ENCODE measurements at regions not wholly inside any gene's neighbourhood (a gene's known extent, or its start where the extent isn't known, plus 50 kb on each side); places are given as distances from the start of the nearest gene placed in this dataset.
"Not testable (repeated sequence)": the region's sequence is repeated elsewhere in the genome, so short reads cannot be mapped to it uniquely, and the experiment has no call there.

DNA sequence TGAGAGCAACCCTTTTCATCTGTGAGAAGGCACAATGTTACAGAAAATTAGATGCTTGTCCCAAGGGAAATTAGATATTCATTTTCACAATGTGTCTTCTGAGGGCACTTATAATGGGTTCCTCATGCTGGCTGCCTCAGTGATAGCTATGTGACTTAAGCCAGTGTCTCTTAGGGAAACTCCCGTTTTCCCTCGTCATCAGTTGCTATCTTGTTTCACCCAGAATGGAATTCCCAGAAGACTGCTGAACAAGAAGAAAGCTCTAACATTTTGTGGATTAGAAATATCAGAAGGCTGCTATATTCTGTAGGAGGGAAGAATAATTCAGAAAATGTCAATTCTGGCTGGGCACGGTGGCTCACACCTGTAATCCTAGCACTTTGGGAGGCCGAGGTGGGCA, 67.9 kb upstream of the WDR72 start:
- Histone ChIP-seq H3K9me3 (peaks cover 0 to 5% of the 10 kb centered on the region in 2 donors), H3K4me1 (peaks cover 0 to 2% of the 10 kb centered on the region in 2 donors), H3K27ac (no peak overlapping the region), H3K36me3 (no peaks in the 10 kb centered on the region), H3K4me3 (no peak overlapping the region), H3K27me3 (no peaks in the 10 kb centered on the region)
- TF ChIP-seq, protein P1, sequence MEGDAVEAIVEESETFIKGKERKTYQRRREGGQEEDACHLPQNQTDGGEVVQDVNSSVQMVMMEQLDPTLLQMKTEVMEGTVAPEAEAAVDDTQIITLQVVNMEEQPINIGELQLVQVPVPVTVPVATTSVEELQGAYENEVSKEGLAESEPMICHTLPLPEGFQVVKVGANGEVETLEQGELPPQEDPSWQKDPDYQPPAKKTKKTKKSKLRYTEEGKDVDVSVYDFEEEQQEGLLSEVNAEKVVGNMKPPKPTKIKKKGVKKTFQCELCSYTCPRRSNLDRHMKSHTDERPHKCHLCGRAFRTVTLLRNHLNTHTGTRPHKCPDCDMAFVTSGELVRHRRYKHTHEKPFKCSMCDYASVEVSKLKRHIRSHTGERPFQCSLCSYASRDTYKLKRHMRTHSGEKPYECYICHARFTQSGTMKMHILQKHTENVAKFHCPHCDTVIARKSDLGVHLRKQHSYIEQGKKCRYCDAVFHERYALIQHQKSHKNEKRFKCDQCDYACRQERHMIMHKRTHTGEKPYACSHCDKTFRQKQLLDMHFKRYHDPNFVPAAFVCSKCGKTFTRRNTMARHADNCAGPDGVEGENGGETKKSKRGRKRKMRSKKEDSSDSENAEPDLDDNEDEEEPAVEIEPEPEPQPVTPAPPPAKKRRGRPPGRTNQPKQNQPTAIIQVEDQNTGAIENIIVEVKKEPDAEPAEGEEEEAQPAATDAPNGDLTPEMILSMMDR (IDR thresholded peaks at IDR 0.05): no peak
- DNase-seq (ENCODE audit: low spot score): no peak

DNA sequence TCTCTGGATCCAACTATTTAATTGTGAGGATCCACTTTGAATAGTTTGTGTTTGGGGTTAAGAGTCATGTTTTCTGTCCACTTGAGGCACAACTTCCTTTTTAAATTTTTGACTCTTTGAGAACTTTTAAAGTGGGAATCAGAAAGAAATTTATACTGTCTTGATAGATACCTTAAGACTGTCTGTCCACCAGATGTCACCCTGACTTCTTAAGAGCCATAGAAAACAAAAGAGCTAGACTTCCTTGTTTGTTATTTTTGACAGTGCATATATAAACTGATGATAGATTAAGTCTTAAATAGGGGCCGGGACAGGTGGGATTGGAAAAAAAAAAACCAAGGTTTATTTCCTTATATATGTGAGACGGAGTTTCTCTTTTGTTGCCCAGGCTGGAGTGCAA, 52.1 kb upstream of the WDR72 start:
- no peak for DNase-seq (ENCODE audit: low spot score)
- TF ChIP-seq, protein P1 (IDR thresholded peaks at IDR 0.05): peak in 1 of 2 donors; percentile 28
- no peak overlapping the region for H3K27ac ChIP-seq
- no peak overlapping the region for H3K4me3 ChIP-seq
- no peaks in the 10 kb centered on the region for H3K27me3 ChIP-seq
- H3K9me3 ChIP-seq: no peaks in the 10 kb centered on the region
- H3K4me1 ChIP-seq: no peaks in the 10 kb centered on the region
- H3K36me3 ChIP-seq: no peaks in the 10 kb centered on the region

DNA sequence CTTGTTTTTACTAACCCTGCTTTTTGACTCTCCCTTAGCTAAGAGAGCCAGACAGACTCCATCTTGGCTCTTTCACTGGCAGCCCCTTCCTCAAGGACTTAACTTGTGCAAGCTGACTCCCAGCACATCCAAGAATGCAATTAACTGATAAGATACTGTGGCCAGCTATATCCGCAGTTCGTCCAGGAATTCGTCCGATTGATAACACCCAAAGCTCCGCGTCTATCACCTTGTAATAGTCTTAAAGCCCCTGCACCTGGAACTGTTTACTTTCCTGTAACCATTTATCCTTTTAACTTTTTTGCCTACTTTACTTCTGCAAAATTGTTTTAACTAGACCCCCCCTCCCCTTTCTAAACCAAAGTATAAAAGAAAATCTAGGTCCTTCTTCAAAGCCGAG, 50.8 kb upstream of the WDR72 start:
- H3K9me3 ChIP-seq; H3K27ac ChIP-seq; H3K4me1 ChIP-seq; H3K4me3 ChIP-seq; DNase-seq (ENCODE audit: low spot score); H3K36me3 ChIP-seq; H3K27me3 ChIP-seq: not testable (repeated sequence)

All from right atrium auricular region (tissue), 2 donors.